ENCODE measurements at regions not wholly inside any gene's neighbourhood (a gene's known extent, or its start where the extent isn't known, plus 50 kb on each side); places are given as distances from the start of the nearest gene placed in this dataset.

GRCh38 chr13:22647156-22647850, 533.5 kb upstream of the SGCG start:
- TF ChIP-seq CTCF (conservative IDR thresholded peaks at IDR 0.05; ENCODE audit: low read depth in 2 of 2) (no peak), CREB1 (CRISPR knock-in tag; IDR thresholded peaks at IDR 0.05; ENCODE audit: low read depth) (no peak), POLR2AphosphoS5 (IDR thresholded peaks at IDR 0.05; ENCODE audit: low read depth) (no peak), REST (IDR thresholded peaks at IDR 0.05; ENCODE audit: unreplicated experiment) (no peak), JUNB (IDR thresholded peaks at IDR 0.05; ENCODE audit: unreplicated experiment) (no peak), EZH2 (IDR thresholded peaks at IDR 0.05; ENCODE audit: low read depth, unreplicated experiment) (no peak), ETS1 (IDR thresholded peaks at IDR 0.05) (no peak), EZH2phosphoT487 (IDR thresholded peaks at IDR 0.05; ENCODE audit: unreplicated experiment) (no peak), ZNF114 (CRISPR knock-in tag; IDR thresholded peaks at IDR 0.05) (no peak)

Data from GM23338 (cell line).